Neuronal stem cell (in vitro differentiated cells): ENCODE measurements at regions not wholly inside any gene's neighbourhood (a gene's known extent, or its start where the extent isn't known, plus 50 kb on each side); places are given as distances from the start of the nearest gene placed in this dataset.
A peak's percentile ranks its signal among the peaks of the same experiment; 100 is the strongest.

Source experiments
- DNase-seq: peaks from one replicate; pipeline ENCODE4 v3.0.0-alpha.2; 2013; ENCODE audit warnings: low spot score
- H2AFZ ChIP-seq: one replicate; pipeline ENCODE4 v1.6.1; 2013; ENCODE audit warnings: mild to moderate bottlenecking, low read length, inconsistent platforms
- H2AK5ac ChIP-seq: 2 replicates; pipeline ENCODE4 v1.6.1; 2013; ENCODE audit warnings: low read depth, mild to moderate bottlenecking, inconsistent platforms, low read length, moderate library complexity, mixed read lengths
- H2BK120ac ChIP-seq: 2 replicates; pipeline ENCODE4 v1.6.1; 2013; ENCODE audit warnings: low read depth, mild to moderate bottlenecking, inconsistent platforms, low read length, moderate library complexity, mixed read lengths
- H2BK12ac ChIP-seq: one replicate; pipeline ENCODE4 v1.6.1; 2013; ENCODE audit warnings: low read length, inconsistent platforms
- H2BK15ac ChIP-seq: 2 replicates; pipeline ENCODE4 v1.6.1; 2013; ENCODE audit warnings: mild to moderate bottlenecking, low read length, inconsistent platforms, mixed read lengths
- H2BK5ac ChIP-seq: one replicate; pipeline ENCODE4 v1.6.1; 2013; ENCODE audit warnings: inconsistent platforms, mild to moderate bottlenecking, low read length, moderate library complexity
- H3K14ac ChIP-seq: one replicate; pipeline ENCODE4 v1.6.1; 2013; ENCODE audit warnings: low read length, inconsistent platforms
- H3K18ac ChIP-seq: 2 replicates; pipeline ENCODE4 v1.6.1; 2013; ENCODE audit warnings: low read length, inconsistent platforms
- H3K23ac ChIP-seq: 2 replicates; pipeline ENCODE4 v1.6.1; 2013; ENCODE audit warnings: low read depth, mild to moderate bottlenecking, mixed read lengths, low read length, inconsistent platforms; ENCODE audit not compliant: poor library complexity
- H3K27ac ChIP-seq: replicated peaks from 3 replicates; pipeline ENCODE4 v1.5.1; 2013; ENCODE audit warnings: low read length, inconsistent platforms
- H3K27me3 ChIP-seq, 3 experiments: 2 replicates each; pipeline ENCODE4 v1.6.1; 2013; ENCODE audit warnings: low read length in 3 of 3, mild to moderate bottlenecking in 2 of 3, inconsistent platforms in 1 of 3, low read depth in 1 of 3, mixed read lengths in 1 of 3, moderate library complexity in 1 of 3; ENCODE audit not compliant: control insufficient read depth in 3 of 3, insufficient read depth in 3 of 3
- H3K36me3 ChIP-seq, 2 donors: replicated peaks in 1 of 2; 2 replicates each; pipeline ENCODE4 v1.6.1; 2013; ENCODE audit warnings: low read length in 2 of 2; ENCODE audit not compliant: control insufficient read depth in 2 of 2, insufficient read depth in 2 of 2
- H3K4ac ChIP-seq: 2 replicates; pipeline ENCODE4 v1.6.1; 2013; ENCODE audit warnings: inconsistent platforms, mild to moderate bottlenecking, low read length, moderate library complexity
- H3K4me1 ChIP-seq, 2 donors: 1 replicate in 1 of 2; 2 replicates in 1 of 2; pipeline ENCODE4 v1.6.1; 2013; ENCODE audit warnings: low read length in 2 of 2, low read depth in 1 of 2; ENCODE audit not compliant: control insufficient read depth in 2 of 2, insufficient read depth in 1 of 2
- H3K4me2 ChIP-seq: one replicate; pipeline ENCODE4 v1.6.1; 2013; ENCODE audit warnings: mild to moderate bottlenecking, low read length, inconsistent platforms; ENCODE audit not compliant: insufficient read depth, poor library complexity, severe bottlenecking
- H3K4me3 ChIP-seq, 2 donors: 2 replicates each; pipeline ENCODE4 v1.5.1; 2013; ENCODE audit warnings: low read length in 2 of 2, mild to moderate bottlenecking in 2 of 2, inconsistent platforms in 1 of 2, moderate library complexity in 1 of 2
- H3K79me1 ChIP-seq: one replicate; pipeline ENCODE4 v1.6.1; 2013; ENCODE audit warnings: low read depth, mild to moderate bottlenecking, inconsistent platforms, low read length, moderate library complexity
- H3K9ac ChIP-seq: one replicate; pipeline ENCODE4 v1.6.1; 2013; ENCODE audit warnings: mild to moderate bottlenecking, low read depth, low read length, inconsistent platforms; ENCODE audit not compliant: poor library complexity
- H3K9me3 ChIP-seq, 2 donors: replicated peaks in 1 of 2; 2 replicates each; pipeline versions ENCODE3 to v1.6.1; 2013; ENCODE audit warnings: low read length in 2 of 2, mild to moderate bottlenecking in 2 of 2, inconsistent platforms in 1 of 2, low read depth in 1 of 2, mixed read lengths in 1 of 2, moderate library complexity in 1 of 2; ENCODE audit not compliant: control insufficient read depth in 2 of 2, insufficient read depth in 1 of 2
- H4K8ac ChIP-seq: one replicate; pipeline ENCODE4 v1.6.1; 2013; ENCODE audit warnings: low read depth, mild to moderate bottlenecking, inconsistent platforms, low read length, moderate library complexity
- H4K91ac ChIP-seq: one replicate; pipeline ENCODE4 v1.6.1; 2013; ENCODE audit warnings: low read length, low read depth, mild to moderate bottlenecking, inconsistent platforms; ENCODE audit not compliant: poor library complexity
- WGBS, 2 donors: extraction: QIAGEN DNeasy Blood & Tissue Kit; methylation state at CpG; one replicate each; pipeline ENCODE4 v1.1.7; 2013; ENCODE audit warnings: missing lambda C conversion rate in 2 of 2, mixed read lengths in 1 of 2; ENCODE audit not compliant: insufficient read length in 2 of 2, insufficient replicate concordance in 1 of 2; ENCODE audit errors: extremely low coverage in 2 of 2; 5-methylcytosine and 5-hydroxymethylcytosine counted together

- H3K27me3 ChIP-seq, result no peaks in the 10 kb centered on the region
- H3K4me2 ChIP-seq, result no peak overlapping the region
- no peak overlapping the region for H3K4me3 ChIP-seq
- H4K91ac ChIP-seq, result no peak overlapping the region
- H2AK5ac ChIP-seq, result no peak overlapping the region
- no peak overlapping the region for H3K23ac ChIP-seq
- peaks cover 4 to 11% of the 10 kb centered on the region in 2 donors for H3K9me3 ChIP-seq
- no peak overlapping the region for H3K14ac ChIP-seq
- no peak overlapping the region for H2BK12ac ChIP-seq
- no peak for DNase-seq
- no peaks in the 10 kb centered on the region for H3K79me1 ChIP-seq
- no peak overlapping the region for H3K27ac ChIP-seq
- H3K18ac ChIP-seq, result no peak overlapping the region
- H4K8ac ChIP-seq, result no peak overlapping the region
- no peak overlapping the region for H2BK120ac ChIP-seq
- no peaks in the 10 kb centered on the region for H3K4me1 ChIP-seq
- no peak overlapping the region for H2BK15ac ChIP-seq
- H3K36me3 ChIP-seq, result no peaks in the 10 kb centered on the region
- no peak overlapping the region for H2AFZ ChIP-seq
- H3K4ac ChIP-seq, result no peak overlapping the region
- no peak overlapping the region for H3K9ac ChIP-seq
- no peak overlapping the region for H2BK5ac ChIP-seq
Observed at GRCh38 chr2:181203412-181203811, 223.0 kb downstream of the UBE2E3 start.

GRCh38 chr2:181203916-181204315 lies 223.5 kb downstream of the UBE2E3 start:
- Histone ChIP-seq H3K4me3 (no peak overlapping the region), H3K27ac (no peak overlapping the region), H2BK120ac (no peak overlapping the region), H4K91ac (no peak overlapping the region), H3K27me3 (no peaks in the 10 kb centered on the region), H3K36me3 (no peaks in the 10 kb centered on the region), H3K79me1 (no peaks in the 10 kb centered on the region), H2BK15ac (no peak overlapping the region), H4K8ac (no peak overlapping the region), H3K14ac (no peak overlapping the region), H3K9me3 (peaks cover 7 to 14% of the 10 kb centered on the region in 2 donors), H3K23ac (no peak overlapping the region), H2AK5ac (no peak overlapping the region), H3K9ac (no peak overlapping the region), H2AFZ (no peak overlapping the region), H3K18ac (no peak overlapping the region), H3K4me2 (no peak overlapping the region), H3K4ac (no peak overlapping the region), H2BK5ac (no peak overlapping the region), H2BK12ac (no peak overlapping the region), H3K4me1 (no peaks in the 10 kb centered on the region)
- no peak for DNase-seq

- Histone ChIP-seq H2AFZ (peak overlapping the region; percentile 74), H3K27ac (no peak overlapping the region), H4K8ac (no peak overlapping the region), H3K23ac (no peak overlapping the region), H3K27me3 (no peaks in the 10 kb centered on the region), H4K91ac (no peak overlapping the region), H2BK5ac (no peak overlapping the region), H2BK12ac (no peak overlapping the region), H3K4me1 (peaks cover 4% of the 10 kb centered on the region in 2 donors), H3K18ac (no peak overlapping the region), H3K36me3 (no peaks in the 10 kb centered on the region), H3K79me1 (no peaks in the 10 kb centered on the region), H3K4me3 (peak overlapping the region in 1 of 2 donors; percentile 12), H3K14ac (no peak overlapping the region), H3K9me3 (no peaks in the 10 kb centered on the region), H3K4me2 (no peak overlapping the region), H2AK5ac (no peak overlapping the region), H3K4ac (no peak overlapping the region), H2BK120ac (no peak overlapping the region), H2BK15ac (no peak overlapping the region), H3K9ac (no peak overlapping the region)
- no CpG with 5 or more reads among the region's 3 CpGs for WGBS, 2 donors
- peak; percentile 11 for DNase-seq
Observed at GRCh38 chr2:181218401-181218821, 238.0 kb downstream of the UBE2E3 start.

- H2AFZ ChIP-seq, result no peak overlapping the region
- H3K14ac ChIP-seq, result no peak overlapping the region
- H3K9ac ChIP-seq, result no peak overlapping the region
- no peak overlapping the region for H2BK120ac ChIP-seq
- no peaks in the 10 kb centered on the region for H3K79me1 ChIP-seq
- no peak overlapping the region for H2BK12ac ChIP-seq
- H4K8ac ChIP-seq, result no peak overlapping the region
- no CpG with 5 or more reads among the region's 2 CpGs for WGBS, 2 donors
- H3K27me3 ChIP-seq, result no peaks in the 10 kb centered on the region
- H4K91ac ChIP-seq, result no peak overlapping the region
- H2BK15ac ChIP-seq, result no peak overlapping the region
- no peak overlapping the region for H3K27ac ChIP-seq
- no peak for DNase-seq
- H2AK5ac ChIP-seq, result no peak overlapping the region
- H3K9me3 ChIP-seq, result no peaks in the 10 kb centered on the region
- H3K4ac ChIP-seq, result no peak overlapping the region
- H2BK5ac ChIP-seq, result no peak overlapping the region
- H3K4me2 ChIP-seq, result no peak overlapping the region
- no peak overlapping the region for H3K23ac ChIP-seq
- no peak overlapping the region for H3K18ac ChIP-seq
- H3K36me3 ChIP-seq, result no peaks in the 10 kb centered on the region
- H3K4me1 ChIP-seq, result peaks cover 4% of the 10 kb centered on the region in 2 donors
- no peak overlapping the region for H3K4me3 ChIP-seq
Observed at GRCh38 chr2:181223234-181223633, 234.0 kb upstream of the ITGA4 start.
